Heart left ventricle (tissue), 13 donors: ENCODE measurements at regions not wholly inside any gene's neighbourhood (a gene's known extent, or its start where the extent isn't known, plus 50 kb on each side); places are given as distances from the start of the nearest gene placed in this dataset.

ENCODE experiments used
- CTCF ChIP-seq, 12 donors: fragments of 200-600 bp; sonication (generic) in 4 of 12; IDR thresholded peaks; one replicate each; pipeline versions ENCODE4 v1.5.0 to v1.8.0; 2018 to 2022; ENCODE audit warnings: antibody characterized with exemption in 12 of 12, mild to moderate bottlenecking in 5 of 12
- POLR2A ChIP-seq, 2 donors: fragments of 450-650 bp; IDR thresholded peaks; one replicate each; pipeline ENCODE4 v1.6.1; 2017; ENCODE audit warnings: antibody characterized with exemption in 2 of 2, mild to moderate bottlenecking in 2 of 2, moderate library complexity in 2 of 2
- donor health status: ischemic (EF 13 %, LVEDD 7.1; RV severe dilation, severe dysfunction).
- donor health status: DM: no; HTN: yes; CAD: no.
- donor health status: DM: no; HTN: no; CAD: no.
- donor health status: ischemic (EF 25% LVEDD 6.9; RV normal size, moderate dysfunction).
- donor health status: ischemic (EF 25% LVEDD 5.7; RV mildly dilated, moderate dysfunction).
- donor health status: ischemic (EF 35%, LVEDD 5.7; RV mildly dilated, moderate dysfunction).
- donor health status: nonischemic (EF 11% LVEDD 7.7; RV severe dilation, severe dysfunction).
- donor health status: DM: yes; HTN: yes; CAD: no.
- donor health status: PGD.
- donor health status: ischemic (EF 29% LVEDD 5.4; RV normal size, mild dysfunction).
- donor health status: nonischemic (EF 23%, LVEDD 6.1; RV moderate dilation, normal function).

GRCh38 chrX:8049827-8050226 lies 121.2 kb downstream of the VCX2 start:
- no peak for TF ChIP-seq CTCF (IDR thresholded peaks at IDR 0.05)
- no peak for TF ChIP-seq POLR2A (IDR thresholded peaks at IDR 0.05)
